HG03045 (cell line): ENCODE measurements at regions not wholly inside any gene's neighbourhood (a gene's known extent, or its start where the extent isn't known, plus 50 kb on each side); places are given as distances from the start of the nearest gene placed in this dataset.

Experiments used
- ATAC-seq: cut with Tn5 transposase; IDR thresholded peaks from one replicate; pipeline ENCODE4 v1.9.1; 2021; ENCODE audit warnings: mild to moderate bottlenecking, moderate library complexity; ENCODE audit not compliant: unreplicated experiment

GRCh38 chr11:37572491-37573171 lies 974.6 kb upstream of the RAG2 start:
- ATAC-seq, result no peak

GRCh38 chr11:37571246-37571645 lies 973.2 kb upstream of the RAG2 start:
- no peak for ATAC-seq

- ATAC-seq, result no peak
Measured at GRCh38 chr11:37560991-37561390, 963.0 kb upstream of the RAG2 start.

GRCh38 chr11:37560346-37560745 lies 962.3 kb upstream of the RAG2 start:
- ATAC-seq, result no peak

GRCh38 chr11:37558619-37559210 lies 960.7 kb upstream of the RAG2 start:
- no peak for ATAC-seq

GRCh38 chr11:37557990-37558389 lies 960.0 kb upstream of the RAG2 start:
- ATAC-seq, result no peak

- ATAC-seq, result no peak
Measured at GRCh38 chr11:37552284-37552683, 954.2 kb upstream of the RAG2 start.

GRCh38 chr11:37544491-37544890 lies 946.5 kb upstream of the RAG2 start:
- no peak for ATAC-seq

GRCh38 chr11:37533830-37534229 lies 935.8 kb upstream of the RAG2 start:
- ATAC-seq, result no peak

- ATAC-seq, result no peak
Measured at GRCh38 chr11:37533087-37533486, 935.1 kb upstream of the RAG2 start.

- ATAC-seq, result no peak
Measured at GRCh38 chr11:37532271-37532670, 934.2 kb upstream of the RAG2 start.

- no peak for ATAC-seq
Measured at GRCh38 chr11:37527545-37527944, 929.5 kb upstream of the RAG2 start.

GRCh38 chr11:37525336-37525735 lies 927.3 kb upstream of the RAG2 start:
- no peak for ATAC-seq

- ATAC-seq, result no peak
Measured at GRCh38 chr11:37519781-37520180, 921.7 kb upstream of the RAG2 start.

GRCh38 chr11:37512156-37512780 lies 914.2 kb upstream of the RAG2 start:
- no peak for ATAC-seq

GRCh38 chr11:37511425-37511933 lies 913.4 kb upstream of the RAG2 start:
- no peak for ATAC-seq

- ATAC-seq, result no peak
Measured at GRCh38 chr11:37509506-37509905, 911.5 kb upstream of the RAG2 start.

- ATAC-seq, result no peak
Measured at GRCh38 chr11:37506531-37506930, 908.5 kb upstream of the RAG2 start.

- no peak for ATAC-seq
Measured at GRCh38 chr11:37505406-37505805, 907.4 kb upstream of the RAG2 start.

- ATAC-seq, result no peak
Measured at GRCh38 chr11:37504921-37505320, 906.9 kb upstream of the RAG2 start.

- peak; percentile 90 for ATAC-seq
Measured at GRCh38 chr11:37504060-37504611, 906.1 kb upstream of the RAG2 start.
